CD4-positive, alpha-beta memory T cell (primary cell): ENCODE measurements at regions not wholly inside any gene's neighbourhood (a gene's known extent, or its start where the extent isn't known, plus 50 kb on each side); places are given as distances from the start of the nearest gene placed in this dataset.
A peak's percentile ranks its signal among the peaks of the same experiment; 100 is the strongest.

Experiments used
- CTCF ChIA-PET: fragments of 350-600 bp; sonication (Branson Sonifier 250); formaldehyde crosslinking; loops from one replicate; lab custom pipeline; 2021; ENCODE audit warnings: inconsistent platforms; ENCODE audit not compliant: partially characterized antibody; lab: Charles Lee
- POLR2A ChIA-PET: fragments of 350-600 bp; sonication (Branson Sonifier 250); formaldehyde crosslinking; loops from one replicate; lab custom pipeline; 2021; ENCODE audit not compliant: partially characterized antibody; lab: Charles Lee
- DNase-seq, 5 donors: peaks; one replicate each; pipeline versions ENCODE4 v3.0.0 to v3.0.0-alpha.2; 2020 to 2022; ENCODE audit warnings: mixed read lengths in 1 of 5
- H3K27ac ChIP-seq: one replicate; pipeline ENCODE4 v1.7.0; 2013; ENCODE audit warnings: low read depth, low read length
- H3K27me3 ChIP-seq: 2 replicates; pipeline ENCODE4 v1.7.0; 2013; ENCODE audit warnings: mild to moderate bottlenecking, low read length, moderate library complexity; ENCODE audit not compliant: insufficient read depth
- H3K36me3 ChIP-seq: 2 replicates; pipeline ENCODE4 v1.7.0; 2013; ENCODE audit warnings: mild to moderate bottlenecking, low read length, moderate library complexity; ENCODE audit not compliant: insufficient read depth
- H3K4me1 ChIP-seq: 2 replicates; pipeline ENCODE4 v1.7.0; 2013; ENCODE audit warnings: mild to moderate bottlenecking, low read length, moderate library complexity; ENCODE audit not compliant: insufficient read depth
- H3K4me3 ChIP-seq, 2 donors: one replicate each; pipeline ENCODE4 v1.7.0; 2013; ENCODE audit warnings: low read length in 2 of 2, mild to moderate bottlenecking in 1 of 2
- H3K9me3 ChIP-seq, 2 donors: one replicate each; pipeline ENCODE4 v1.7.0; 2013; ENCODE audit warnings: low read length in 2 of 2, control low read depth in 1 of 2; ENCODE audit not compliant: control insufficient read depth in 1 of 2
- H3K27ac Mint-ChIP-seq, 7 donors: one replicate each; pipeline ENCODE4 v1.8.0; 2020 to 2021; ENCODE audit warnings: mixed read lengths in 7 of 7, mild to moderate bottlenecking in 6 of 7, inconsistent platforms in 3 of 7, moderate library complexity in 3 of 7
- H3K27me3 Mint-ChIP-seq, 2 donors: one replicate each; pipeline ENCODE4 v1.8.0; 2020 to 2021; ENCODE audit warnings: mixed read lengths in 2 of 2
- H3K36me3 Mint-ChIP-seq, 2 donors: one replicate each; pipeline ENCODE4 v1.8.0; 2020 to 2021; ENCODE audit warnings: mixed read lengths in 2 of 2, inconsistent platforms in 1 of 2, mild to moderate bottlenecking in 1 of 2
- H3K4me1 Mint-ChIP-seq, 4 donors: one replicate each; pipeline ENCODE4 v1.8.0; 2020 to 2021; ENCODE audit warnings: mixed read lengths in 4 of 4, mild to moderate bottlenecking in 1 of 4
- H3K4me3 Mint-ChIP-seq, 8 donors: one replicate each; pipeline ENCODE4 v1.8.0; 2020 to 2021; ENCODE audit warnings: mixed read lengths in 8 of 8, mild to moderate bottlenecking in 7 of 8, moderate library complexity in 6 of 8, inconsistent platforms in 3 of 8
- H3K9me3 Mint-ChIP-seq, 8 donors: one replicate each; pipeline ENCODE4 v1.8.0; 2020 to 2021; ENCODE audit warnings: mixed read lengths in 8 of 8, mild to moderate bottlenecking in 5 of 8, inconsistent platforms in 3 of 8, moderate library complexity in 1 of 8
- intact Hi-C: fragments of 100-400 bp; cut with micrococcal nuclease; formaldehyde crosslinking; loops from one replicate; pipeline ENCODE4 v1.15.1; 2023

GRCh38 chr20:61115364-61116065 is 136.5 kb upstream of the CDH4 start:
- Mint-ChIP-seq H3K27me3 (peaks cover 0 to 4% of the 10 kb centered on the region in 2 donors), H3K4me3 (no peak overlapping the region), H3K27ac (no peak overlapping the region), H3K9me3 (no peaks in the 10 kb centered on the region), H3K4me1 (peaks cover 0 to 2% (median 1%) of the 10 kb centered on the region in 4 donors), H3K36me3 (no peaks in the 10 kb centered on the region)
- ChIA-PET CTCF (interaction anchor here (0.8 kb wide), 1 partner anchor 23 kb away, joined by 3 read pairs; no protein-coding TSS in a partner anchor), POLR2A (no interaction called here)
- intact Hi-C loops: no loop called here
- no peak for DNase-seq
- no peaks in the 10 kb centered on the region for H3K36me3 ChIP-seq
- no peak overlapping the region for H3K4me3 ChIP-seq
- H3K4me1 ChIP-seq: no peaks in the 10 kb centered on the region
- H3K9me3 ChIP-seq: no peaks in the 10 kb centered on the region
- H3K27me3 ChIP-seq: no peaks in the 10 kb centered on the region
- no peak overlapping the region for H3K27ac ChIP-seq

GRCh38 chr20:61117725-61118124 is 134.3 kb upstream of the CDH4 start:
- no peaks in the 10 kb centered on the region for H3K9me3 ChIP-seq
- H3K4me1 Mint-ChIP-seq: peaks cover 0 to 7% (median 5%) of the 10 kb centered on the region in 4 donors
- H3K9me3 Mint-ChIP-seq: no peaks in the 10 kb centered on the region
- H3K36me3 Mint-ChIP-seq: no peaks in the 10 kb centered on the region
- H3K4me3 ChIP-seq: no peak overlapping the region
- CTCF ChIA-PET: no interaction called here
- no peaks in the 10 kb centered on the region for H3K27me3 ChIP-seq
- POLR2A ChIA-PET: no interaction called here
- H3K27me3 Mint-ChIP-seq: peaks cover 2 to 7% of the 10 kb centered on the region in 2 donors
- H3K36me3 ChIP-seq: no peaks in the 10 kb centered on the region
- DNase-seq: no peak
- no peak overlapping the region for H3K27ac Mint-ChIP-seq
- intact Hi-C loops: no loop called here
- no peak overlapping the region for H3K4me3 Mint-ChIP-seq
- H3K4me1 ChIP-seq: no peaks in the 10 kb centered on the region
- H3K27ac ChIP-seq: no peak overlapping the region

- intact Hi-C loops: no loop called here
- Mint-ChIP-seq H3K9me3 (no peaks in the 10 kb centered on the region), H3K27ac (no peak overlapping the region), H3K4me1 (peaks cover 0 to 7% (median 5%) of the 10 kb centered on the region in 4 donors), H3K27me3 (peaks cover 2 to 7% of the 10 kb centered on the region in 2 donors), H3K4me3 (no peak overlapping the region), H3K36me3 (no peaks in the 10 kb centered on the region)
- no peak for DNase-seq
- ChIA-PET POLR2A (no interaction called here), CTCF (no interaction called here)
- Histone ChIP-seq H3K27me3 (no peaks in the 10 kb centered on the region), H3K36me3 (no peaks in the 10 kb centered on the region), H3K4me3 (no peak overlapping the region), H3K4me1 (no peaks in the 10 kb centered on the region), H3K27ac (no peak overlapping the region), H3K9me3 (no peaks in the 10 kb centered on the region)
Observed at GRCh38 chr20:61118429-61119224, 133.4 kb upstream of the CDH4 start.

GRCh38 chr20:61119273-61119672 is 132.8 kb upstream of the CDH4 start:
- no peaks in the 10 kb centered on the region for H3K9me3 ChIP-seq
- Mint-ChIP-seq H3K27me3 (peaks cover 2 to 7% of the 10 kb centered on the region in 2 donors), H3K4me3 (no peak overlapping the region), H3K4me1 (peaks cover 0 to 7% (median 5%) of the 10 kb centered on the region in 4 donors), H3K27ac (no peak overlapping the region), H3K9me3 (peaks cover 0 to 2% (median 0%) of the 10 kb centered on the region in 8 donors), H3K36me3 (no peaks in the 10 kb centered on the region)
- no peak for DNase-seq
- no peak overlapping the region for H3K4me3 ChIP-seq
- H3K27me3 ChIP-seq: no peaks in the 10 kb centered on the region
- H3K4me1 ChIP-seq: no peaks in the 10 kb centered on the region
- intact Hi-C loops: no loop called here
- CTCF ChIA-PET: no interaction called here
- H3K36me3 ChIP-seq: no peaks in the 10 kb centered on the region
- POLR2A ChIA-PET: no interaction called here
- H3K27ac ChIP-seq: no peak overlapping the region

- Mint-ChIP-seq H3K27me3 (peaks cover 2 to 7% of the 10 kb centered on the region in 2 donors), H3K4me1 (peaks cover 0 to 7% (median 5%) of the 10 kb centered on the region in 4 donors), H3K36me3 (no peaks in the 10 kb centered on the region), H3K27ac (no peak overlapping the region), H3K4me3 (no peak overlapping the region), H3K9me3 (peaks cover 0 to 2% (median 0%) of the 10 kb centered on the region in 8 donors)
- intact Hi-C loops: loop anchor here (2.0 kb wide), 1 partner anchor 1171 kb away; no protein-coding TSS in a partner anchor
- Histone ChIP-seq H3K36me3 (no peaks in the 10 kb centered on the region), H3K4me3 (no peak overlapping the region), H3K27ac (no peak overlapping the region), H3K27me3 (no peaks in the 10 kb centered on the region), H3K4me1 (no peaks in the 10 kb centered on the region), H3K9me3 (no peaks in the 10 kb centered on the region)
- ChIA-PET POLR2A (no interaction called here), CTCF (no interaction called here)
- no peak for DNase-seq
Observed at GRCh38 chr20:61119794-61120410, 132.2 kb upstream of the CDH4 start.

DNA sequence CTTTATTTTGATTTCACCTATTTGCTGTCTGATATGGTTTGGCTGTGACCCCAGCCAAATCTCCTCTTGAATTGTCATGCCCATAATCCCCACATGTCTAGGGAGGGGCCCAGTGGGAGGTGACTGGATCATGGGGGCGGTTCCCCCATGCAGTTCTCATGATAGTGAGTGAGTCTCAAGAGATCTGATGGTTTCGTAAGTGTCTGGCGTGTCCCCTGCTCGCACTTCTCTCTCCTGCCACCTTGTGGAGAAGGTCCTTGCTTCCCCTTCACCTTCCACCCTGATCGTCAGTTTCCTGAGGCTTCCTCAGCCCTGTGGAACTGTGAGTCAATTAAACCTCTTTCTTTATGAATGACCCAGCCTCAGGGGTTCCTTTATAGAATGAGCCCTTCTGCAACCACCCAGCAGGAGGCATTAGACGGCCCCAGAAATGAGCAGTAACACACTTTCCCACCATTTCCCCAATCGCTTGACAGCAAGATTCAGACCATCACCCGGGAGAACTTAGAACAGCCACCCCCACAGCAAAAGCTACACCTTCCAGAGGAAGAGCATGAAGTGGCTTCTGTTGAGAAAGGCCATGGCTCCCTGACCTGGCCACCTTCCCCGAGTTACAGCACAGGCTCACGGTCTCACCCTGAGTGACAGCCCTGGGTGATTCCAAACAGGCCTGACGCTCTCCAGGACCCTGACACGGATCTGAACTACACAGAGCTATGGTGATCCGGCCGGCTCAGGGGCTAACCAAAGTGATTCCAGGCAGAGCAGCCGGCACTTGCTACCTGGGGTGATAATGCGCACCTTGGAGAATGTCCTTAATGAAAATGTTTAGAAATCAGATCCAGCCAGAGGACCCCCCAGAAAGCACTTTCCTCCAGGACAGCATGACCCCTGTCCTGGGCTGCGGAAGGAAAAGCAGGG is 131.2 kb upstream of the CDH4 start:
- Histone ChIP-seq H3K9me3 (no peaks in the 10 kb centered on the region), H3K4me3 (no peak overlapping the region), H3K4me1 (no peaks in the 10 kb centered on the region), H3K36me3 (no peaks in the 10 kb centered on the region), H3K27ac (no peak overlapping the region), H3K27me3 (no peaks in the 10 kb centered on the region)
- no peaks in the 10 kb centered on the region for H3K36me3 Mint-ChIP-seq
- H3K27me3 Mint-ChIP-seq: peaks cover 2 to 3% of the 10 kb centered on the region in 2 donors
- CTCF ChIA-PET: interaction anchor here (1.3 kb wide), 1 partner anchor 909 kb away, joined by 3 read pairs; no protein-coding TSS in a partner anchor
- H3K4me1 Mint-ChIP-seq: peaks cover 0 to 7% (median 5%) of the 10 kb centered on the region in 4 donors
- peak in 4 of 5 donors; percentile 10 to 29 (median 19) for DNase-seq
- H3K9me3 Mint-ChIP-seq: peaks cover 0 to 2% (median 0%) of the 10 kb centered on the region in 8 donors
- intact Hi-C loops: loop anchor here (2.0 kb wide), 1 partner anchor 1172 kb away; no protein-coding TSS in a partner anchor
- no peak overlapping the region for H3K27ac Mint-ChIP-seq
- POLR2A ChIA-PET: no interaction called here
- H3K4me3 Mint-ChIP-seq: peak overlapping the region in 1 of 8 donors; percentile 45
